Sigmoid colon (tissue), 4 donors: ENCODE measurements at regions not wholly inside any gene's neighbourhood (a gene's known extent, or its start where the extent isn't known, plus 50 kb on each side); places are given as distances from the start of the nearest gene placed in this dataset.

Source experiments
- EP300 ChIP-seq, 4 donors: sonication (generic); formaldehyde crosslinking; IDR thresholded peaks; one replicate each; pipeline ENCODE4 v1.6.1; 2017; ENCODE audit warnings: antibody characterized with exemption in 4 of 4
- POLR2A ChIP-seq, 2 donors: fragments of 450-650 bp; IDR thresholded peaks; one replicate each; pipeline ENCODE4 v1.6.1; 2016; ENCODE audit warnings: antibody characterized with exemption in 2 of 2, mild to moderate bottlenecking in 2 of 2, moderate library complexity in 2 of 2
- POLR2AphosphoS5 ChIP-seq, 4 donors: sonication (generic); formaldehyde crosslinking; IDR thresholded peaks; one replicate each; pipeline ENCODE4 v1.6.1; 2017; ENCODE audit warnings: antibody characterized with exemption in 4 of 4
- TF ChIP-seq, protein P1 (sequence below), 4 experiments: fragments of 450-650 bp in 3 of 4; fragments of 200-600 bp in 1 of 4; IDR thresholded peaks; one replicate each; pipeline ENCODE4 v1.5.1; 2016 to 2019; ENCODE audit warnings: antibody characterized with exemption in 4 of 4, mild to moderate bottlenecking in 3 of 4, moderate library complexity in 2 of 4

DNA sequence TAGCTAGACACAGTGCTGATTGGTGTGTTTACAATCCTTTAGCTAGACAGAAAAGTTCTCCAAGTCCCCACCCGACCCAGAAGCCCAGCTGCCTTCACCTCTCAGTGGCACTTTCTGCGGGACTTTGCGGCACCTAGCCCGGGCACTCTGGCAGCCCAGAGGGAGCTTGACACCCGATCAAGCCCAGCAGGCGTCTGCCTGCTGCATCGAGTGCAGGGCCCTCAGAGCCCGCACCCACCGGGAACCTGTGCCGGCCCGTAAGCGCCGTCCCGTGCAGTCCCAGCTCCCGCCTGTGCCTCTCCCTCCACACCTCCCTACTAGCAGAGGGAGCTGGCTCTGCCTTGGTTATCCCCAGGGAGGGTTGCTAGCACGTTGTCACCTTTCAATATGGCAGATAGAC, 631.0 kb upstream of the STXBP6 start:
- TF ChIP-seq EP300 (IDR thresholded peaks at IDR 0.05) = no peak
- TF ChIP-seq, protein P1, sequence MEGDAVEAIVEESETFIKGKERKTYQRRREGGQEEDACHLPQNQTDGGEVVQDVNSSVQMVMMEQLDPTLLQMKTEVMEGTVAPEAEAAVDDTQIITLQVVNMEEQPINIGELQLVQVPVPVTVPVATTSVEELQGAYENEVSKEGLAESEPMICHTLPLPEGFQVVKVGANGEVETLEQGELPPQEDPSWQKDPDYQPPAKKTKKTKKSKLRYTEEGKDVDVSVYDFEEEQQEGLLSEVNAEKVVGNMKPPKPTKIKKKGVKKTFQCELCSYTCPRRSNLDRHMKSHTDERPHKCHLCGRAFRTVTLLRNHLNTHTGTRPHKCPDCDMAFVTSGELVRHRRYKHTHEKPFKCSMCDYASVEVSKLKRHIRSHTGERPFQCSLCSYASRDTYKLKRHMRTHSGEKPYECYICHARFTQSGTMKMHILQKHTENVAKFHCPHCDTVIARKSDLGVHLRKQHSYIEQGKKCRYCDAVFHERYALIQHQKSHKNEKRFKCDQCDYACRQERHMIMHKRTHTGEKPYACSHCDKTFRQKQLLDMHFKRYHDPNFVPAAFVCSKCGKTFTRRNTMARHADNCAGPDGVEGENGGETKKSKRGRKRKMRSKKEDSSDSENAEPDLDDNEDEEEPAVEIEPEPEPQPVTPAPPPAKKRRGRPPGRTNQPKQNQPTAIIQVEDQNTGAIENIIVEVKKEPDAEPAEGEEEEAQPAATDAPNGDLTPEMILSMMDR (IDR thresholded peaks at IDR 0.05) = no peak
- no peak for TF ChIP-seq POLR2A (IDR thresholded peaks at IDR 0.05)
- TF ChIP-seq POLR2AphosphoS5 (IDR thresholded peaks at IDR 0.05) = no peak
